Endometrial microvascular endothelial cells (primary cell): ENCODE measurements at regions not wholly inside any gene's neighbourhood (a gene's known extent, or its start where the extent isn't known, plus 50 kb on each side); places are given as distances from the start of the nearest gene placed in this dataset.

Source experiments
- in situ Hi-C: cut with HindIII; loops from 2 replicates; pipeline ENCODE4 v1.10.0; 2017; ENCODE audit warnings: low sequenced_read_pairs, low pct_unique_long_range_greater_than_20kb; ENCODE audit errors: inconsistent ontology term

DNA sequence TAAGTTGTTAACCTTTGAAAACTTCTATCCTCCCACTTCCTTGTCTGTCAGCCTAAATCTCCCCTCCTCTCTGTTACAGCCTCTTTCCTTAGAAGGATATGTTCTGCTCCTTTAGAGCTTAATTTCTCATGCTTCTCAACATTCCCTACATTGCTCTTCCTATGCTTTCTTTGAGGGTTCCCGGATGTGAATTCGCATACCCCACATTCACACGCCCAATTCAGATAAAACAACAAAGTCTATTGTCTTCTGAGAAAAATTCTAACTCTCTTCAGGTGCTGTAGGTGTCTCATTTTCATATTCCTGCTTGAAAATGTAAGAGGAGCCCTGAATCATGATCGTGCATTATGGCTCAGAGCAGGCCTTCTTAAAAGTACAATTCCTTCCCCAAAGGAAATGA lies 171.8 kb upstream of the DPH6 start:
- in situ Hi-C loops = no loop called here

DNA sequence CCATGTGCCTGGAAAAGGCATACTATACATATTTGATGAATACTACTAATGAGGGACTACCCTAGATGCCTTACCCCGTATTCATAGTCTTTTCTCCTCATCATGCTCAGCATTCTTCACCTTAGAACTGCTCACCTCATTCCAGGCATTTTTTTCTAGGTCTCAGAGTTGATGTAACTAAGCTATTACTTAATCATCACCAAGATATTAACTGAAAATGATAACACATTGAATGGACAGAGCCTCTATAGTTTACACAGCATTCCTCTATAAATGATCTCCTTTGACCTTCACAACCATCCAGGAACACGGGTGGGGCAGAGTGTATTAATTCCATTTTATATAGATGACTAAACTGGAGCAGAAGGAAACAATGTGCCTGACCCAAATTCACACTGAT lies 174.1 kb upstream of the DPH6 start:
- in situ Hi-C loops = no loop called here

DNA sequence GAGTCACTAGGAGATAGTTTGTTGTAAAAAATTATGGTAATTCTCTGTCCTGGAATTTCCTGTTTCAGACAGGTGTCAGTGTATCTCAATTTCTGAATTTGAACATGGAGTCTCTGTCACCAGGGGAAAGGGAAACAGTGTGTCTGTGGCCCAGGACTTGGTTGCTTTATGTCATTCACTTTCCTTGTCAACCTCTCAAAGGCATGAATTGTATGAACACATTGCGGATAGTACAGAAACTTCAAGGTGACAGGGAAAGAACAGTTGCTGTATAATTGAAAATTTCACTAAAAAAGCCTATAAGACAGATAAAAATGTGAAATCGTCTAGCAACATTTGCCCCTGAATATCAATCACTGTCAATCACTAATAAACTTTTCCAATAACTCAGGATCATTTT lies 175.0 kb upstream of the DPH6 start:
- in situ Hi-C loops = no loop called here

DNA sequence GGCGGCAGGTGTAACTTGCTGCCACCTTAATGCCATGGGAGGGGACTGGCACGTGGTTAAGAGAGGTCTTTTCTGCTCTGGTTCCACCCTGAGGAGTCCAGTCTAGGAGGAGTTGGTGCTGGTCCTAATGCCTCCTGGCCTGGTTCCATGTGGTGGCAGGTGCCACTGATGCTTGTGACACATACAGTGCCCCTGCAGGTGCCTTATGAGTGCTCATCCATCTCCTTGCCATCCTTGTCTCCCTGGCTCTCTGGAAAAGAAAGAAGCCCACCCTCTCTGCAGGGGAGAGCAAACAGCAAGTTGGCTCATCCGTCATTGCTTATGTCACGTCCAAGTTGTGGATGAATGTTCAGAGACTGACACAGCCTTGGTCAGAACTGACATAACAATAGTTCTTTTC lies 175.8 kb upstream of the DPH6 start:
- in situ Hi-C loops = no loop called here

DNA sequence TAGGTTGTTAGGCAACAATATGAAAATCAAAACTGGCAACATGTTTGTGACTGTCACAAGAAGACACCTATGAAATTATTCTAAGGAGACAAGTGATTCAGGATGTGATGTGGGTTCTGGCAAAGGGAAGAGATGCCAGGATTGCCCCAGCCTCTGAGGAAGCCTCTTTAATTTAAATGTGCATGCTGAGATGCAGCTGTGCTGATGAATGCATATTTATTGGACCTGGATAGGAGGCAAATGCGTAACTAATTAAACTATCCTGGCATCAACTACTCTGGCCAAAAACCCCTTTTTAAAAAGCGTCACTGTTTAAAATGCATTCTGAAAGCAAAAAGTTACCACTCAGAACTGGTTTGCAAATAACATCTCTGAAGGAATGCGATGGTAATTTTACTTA lies 176.5 kb upstream of the DPH6 start:
- in situ Hi-C loops = no loop called here

DNA sequence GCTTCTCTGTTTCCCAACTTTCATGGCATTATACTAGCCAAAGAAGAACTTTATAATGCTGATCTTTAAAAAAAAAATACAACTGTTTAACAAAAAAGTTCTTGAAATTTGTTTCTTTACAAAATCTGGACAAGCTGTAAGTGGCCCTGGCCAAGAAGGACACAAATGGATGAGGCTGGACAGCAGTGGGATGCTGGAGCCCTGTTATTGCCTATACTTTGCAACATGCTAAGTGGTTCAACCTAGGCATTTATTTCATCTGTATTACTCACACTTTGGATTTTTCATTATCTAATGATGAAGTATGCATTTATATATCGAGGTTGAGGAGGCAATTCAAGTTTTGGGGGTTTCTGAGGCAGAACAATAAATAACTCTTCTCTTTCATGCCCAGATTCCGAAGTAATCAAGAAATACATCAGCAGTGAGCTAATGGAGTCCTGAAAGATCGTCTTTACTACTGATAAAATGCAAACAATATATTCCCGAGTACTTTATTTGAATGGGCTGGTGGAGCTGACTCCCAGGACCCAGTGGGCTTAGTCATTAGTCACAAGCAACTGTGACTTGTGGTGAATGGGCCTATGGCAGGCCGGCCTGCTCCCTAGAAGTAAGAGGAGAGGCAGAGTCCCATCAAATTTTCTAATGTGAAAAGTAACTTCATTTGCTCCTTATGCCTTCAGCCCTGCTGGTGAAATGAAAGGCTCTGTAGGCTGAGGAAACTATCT lies 177.3 kb upstream of the DPH6 start:
- in situ Hi-C loops = no loop called here

DNA sequence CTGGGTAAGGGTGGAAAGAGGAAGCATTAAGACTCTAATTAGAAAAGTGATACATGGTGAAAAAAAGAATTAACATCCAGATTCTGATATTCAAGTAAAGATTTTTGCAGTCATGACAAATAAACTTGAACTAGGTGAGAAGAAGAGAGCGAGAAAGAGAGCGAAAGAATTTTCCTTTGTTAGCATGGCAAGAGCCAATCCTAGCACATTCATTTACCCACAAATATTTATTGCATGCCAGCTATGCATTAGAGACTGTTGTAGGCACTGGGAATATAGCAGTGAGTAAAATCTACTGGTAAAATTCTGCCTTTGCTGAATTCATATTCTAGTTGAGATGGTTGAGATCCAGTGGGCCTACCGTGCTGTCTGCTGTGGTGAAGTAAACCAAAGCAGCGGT lies 177.9 kb upstream of the DPH6 start:
- in situ Hi-C loops = no loop called here

DNA sequence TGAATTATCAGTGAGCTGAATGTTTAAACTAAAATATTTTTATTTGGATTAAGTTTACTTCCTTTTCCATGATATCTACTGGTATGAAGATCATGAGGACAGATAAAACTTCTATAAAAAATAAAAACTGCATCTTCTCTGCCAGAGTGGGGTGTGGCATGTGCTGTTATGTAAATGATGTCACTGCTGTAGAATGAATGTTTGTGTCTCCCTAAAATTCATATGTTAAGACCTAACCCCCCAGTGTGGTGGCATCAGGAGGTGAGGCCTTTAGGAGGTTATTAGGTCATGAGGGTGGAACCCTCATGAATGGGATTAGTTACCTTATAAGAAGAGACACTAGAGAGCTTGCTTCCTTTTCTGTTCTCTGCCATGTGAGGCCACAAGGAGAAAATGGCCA lies 178.7 kb upstream of the DPH6 start:
- in situ Hi-C loops = no loop called here

DNA sequence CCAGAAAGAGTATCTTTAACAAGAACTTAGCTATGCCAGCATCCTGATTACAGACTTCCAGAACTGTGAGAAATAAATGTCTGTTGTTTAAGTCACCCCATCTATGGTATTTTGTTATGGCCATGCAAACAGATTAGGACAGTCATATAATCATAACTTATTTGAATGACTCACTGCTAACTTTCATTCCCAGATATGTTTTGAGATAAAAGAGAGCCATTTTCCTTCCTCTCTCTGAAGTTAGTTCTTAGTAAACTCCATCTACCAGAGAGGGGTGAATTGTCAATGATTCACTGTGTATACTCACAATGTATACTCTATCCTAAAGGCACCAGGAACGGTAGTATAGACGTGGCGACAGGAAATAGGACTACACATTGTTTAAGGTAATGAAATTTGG lies 179.4 kb upstream of the DPH6 start:
- in situ Hi-C loops = no loop called here

DNA sequence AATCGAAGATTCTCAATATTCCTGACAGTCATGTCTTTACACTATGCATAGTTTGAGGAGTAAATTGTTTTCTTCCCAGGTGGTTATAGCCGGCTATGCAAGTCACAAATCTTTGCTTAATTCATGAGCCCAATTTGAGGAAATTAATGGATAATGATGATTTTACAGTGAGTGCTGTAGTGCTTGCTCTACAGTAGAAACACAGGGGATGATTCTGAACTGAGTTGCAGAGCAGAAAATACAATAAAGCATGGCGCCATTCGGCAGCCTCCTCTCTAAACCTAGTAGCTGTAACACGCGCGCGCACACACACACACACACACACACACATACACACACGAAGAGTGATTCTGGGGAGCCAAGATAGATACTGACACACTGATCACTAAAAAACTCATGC lies 181.7 kb upstream of the DPH6 start:
- in situ Hi-C loops = no loop called here

DNA sequence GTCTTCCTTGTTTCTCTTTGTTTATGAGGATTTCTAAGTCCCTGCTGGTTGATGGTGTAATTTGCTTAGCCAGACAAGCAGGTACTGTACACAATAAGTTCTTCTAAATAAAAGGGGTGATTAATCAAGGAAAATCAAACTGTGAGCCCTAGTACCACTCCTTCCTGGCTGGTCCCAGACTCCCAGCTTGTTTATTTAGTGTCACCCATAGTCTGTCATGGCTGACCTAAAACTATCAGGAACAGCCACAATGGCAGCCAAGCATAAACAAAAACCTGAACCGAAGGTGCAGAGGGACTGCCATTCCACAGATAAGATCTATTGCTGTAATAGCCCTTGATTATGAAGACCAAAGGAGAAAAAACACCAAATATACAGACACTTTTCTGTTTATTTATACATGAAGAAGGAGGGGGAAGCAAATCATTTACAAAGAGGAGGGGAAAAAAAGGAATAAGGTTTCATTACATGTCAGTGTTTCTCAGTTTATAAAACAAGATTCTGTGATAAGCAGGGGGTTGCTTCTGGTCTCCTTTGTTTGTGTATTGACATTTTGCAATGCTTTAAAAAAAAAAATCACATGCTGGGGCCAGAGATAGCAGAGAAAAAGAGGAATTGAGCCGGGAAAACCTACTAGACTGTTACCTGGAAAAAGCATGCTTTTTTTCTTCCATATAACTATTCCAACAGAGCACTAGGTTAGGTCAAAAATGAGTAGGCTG lies 182.4 kb upstream of the DPH6 start:
- in situ Hi-C loops = no loop called here

DNA sequence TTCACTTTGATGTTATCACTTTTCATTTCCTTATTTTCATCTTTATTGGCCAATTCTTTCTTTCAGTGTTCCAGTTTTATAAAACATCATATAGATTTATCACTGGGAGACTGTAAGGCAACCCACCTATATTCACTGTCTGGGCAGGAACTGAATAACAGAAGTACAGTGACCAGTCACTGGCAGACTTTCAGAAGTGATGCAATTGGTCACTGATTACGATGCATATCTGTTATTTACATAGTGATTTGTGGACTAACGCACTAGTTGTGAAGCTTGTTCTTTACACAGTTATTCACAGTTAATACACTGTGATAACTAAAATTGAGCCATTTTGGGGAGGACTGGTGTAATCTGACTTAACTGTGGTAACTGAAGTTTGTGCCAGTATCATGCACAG lies 190.2 kb upstream of the DPH6 start:
- in situ Hi-C loops = no loop called here

DNA sequence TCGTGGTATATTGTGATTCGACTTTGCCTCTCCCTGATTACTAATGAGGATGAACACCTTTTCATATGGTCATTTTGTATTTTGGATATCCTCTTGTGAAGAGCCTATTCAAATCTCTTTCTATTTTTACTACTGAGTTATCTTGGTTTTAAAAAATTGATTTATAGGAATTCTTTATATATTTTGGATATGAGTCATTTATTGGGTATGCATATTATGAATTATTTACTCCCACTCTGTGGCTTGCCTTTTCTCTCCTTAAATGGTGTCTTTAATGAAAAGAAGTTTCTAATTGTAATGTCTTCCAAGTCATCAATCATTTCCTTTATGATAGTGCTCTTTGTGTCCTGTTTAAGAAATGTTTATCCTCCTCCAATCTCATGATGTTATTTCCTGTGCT lies 191.5 kb upstream of the DPH6 start:
- in situ Hi-C loops = no loop called here

DNA sequence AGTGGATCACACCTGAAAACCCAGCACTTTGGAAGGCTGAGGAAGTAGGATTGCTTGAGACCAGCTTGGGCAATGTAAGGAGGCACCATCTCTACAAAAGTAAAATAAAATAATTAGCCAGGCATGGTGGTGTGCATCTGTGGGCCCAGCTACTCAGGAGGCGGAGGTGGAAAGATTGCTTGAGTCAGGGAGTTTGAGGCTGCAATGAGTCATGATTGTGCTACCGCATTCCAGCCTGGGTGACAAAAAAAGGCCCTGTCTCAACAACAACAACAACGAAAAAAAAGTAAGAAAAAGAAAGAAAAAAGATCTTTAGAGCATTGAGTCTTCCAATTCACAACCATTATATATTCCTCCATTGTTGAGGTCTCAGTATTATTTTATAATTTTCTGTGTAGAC lies 192.4 kb upstream of the DPH6 start:
- in situ Hi-C loops = no loop called here

DNA sequence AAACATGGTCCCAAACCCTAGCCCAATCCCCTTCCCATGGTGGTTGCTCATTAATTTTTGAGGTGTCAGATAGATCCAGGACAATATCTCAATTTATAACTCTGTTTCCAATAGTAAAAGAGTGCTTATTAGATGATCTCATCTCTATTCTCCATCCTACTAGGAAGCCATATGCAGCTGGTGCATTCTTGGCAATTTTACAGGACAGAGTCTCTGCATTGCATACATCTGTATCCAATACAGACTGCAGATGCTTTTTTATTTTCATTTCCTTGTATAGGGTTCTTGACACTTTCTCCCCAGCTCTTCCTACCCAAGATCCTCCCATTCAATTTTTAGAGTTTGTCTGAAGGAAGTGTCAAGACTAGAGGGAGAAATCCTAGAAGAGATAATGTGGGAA lies 194.8 kb upstream of the DPH6 start:
- in situ Hi-C loops = no loop called here

DNA sequence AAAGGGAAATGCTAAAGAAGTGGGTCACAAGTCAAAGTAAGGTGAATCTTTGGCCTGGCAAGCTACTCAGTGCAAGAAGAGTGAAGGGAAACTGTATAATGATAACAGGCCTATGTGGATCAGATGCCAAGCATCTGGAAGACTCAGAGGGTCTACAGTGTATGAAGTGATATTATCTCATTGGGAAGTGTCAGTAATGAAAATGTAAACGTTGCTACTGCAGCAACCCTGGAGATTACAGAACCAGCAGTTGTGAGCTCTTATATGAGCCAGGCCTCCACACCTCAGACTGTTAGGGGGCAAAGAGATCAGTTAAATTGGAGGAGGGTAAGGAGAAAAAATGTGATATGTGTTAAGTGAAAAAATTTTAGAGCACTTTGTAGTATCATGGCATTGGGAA lies 195.4 kb upstream of the DPH6 start:
- in situ Hi-C loops = no loop called here

DNA sequence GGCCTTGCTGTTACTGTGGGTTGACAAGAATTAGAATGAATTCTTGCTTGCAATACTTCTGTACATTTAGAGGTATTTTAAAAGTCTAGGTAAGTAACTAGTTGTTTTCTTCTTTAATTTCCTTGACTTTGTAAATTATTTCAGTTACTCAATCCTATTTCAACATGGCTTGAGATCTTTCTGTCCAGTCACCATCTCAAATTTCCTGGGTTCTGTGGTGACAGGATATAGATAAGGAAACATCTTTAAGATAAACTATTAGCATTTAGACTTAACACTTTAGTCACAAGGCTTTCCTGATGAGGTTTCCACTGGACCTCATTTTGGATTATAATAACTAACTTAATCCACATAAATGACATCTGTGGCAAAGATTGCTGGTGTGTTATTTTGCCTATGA lies 195.9 kb upstream of the DPH6 start:
- in situ Hi-C loops = no loop called here

DNA sequence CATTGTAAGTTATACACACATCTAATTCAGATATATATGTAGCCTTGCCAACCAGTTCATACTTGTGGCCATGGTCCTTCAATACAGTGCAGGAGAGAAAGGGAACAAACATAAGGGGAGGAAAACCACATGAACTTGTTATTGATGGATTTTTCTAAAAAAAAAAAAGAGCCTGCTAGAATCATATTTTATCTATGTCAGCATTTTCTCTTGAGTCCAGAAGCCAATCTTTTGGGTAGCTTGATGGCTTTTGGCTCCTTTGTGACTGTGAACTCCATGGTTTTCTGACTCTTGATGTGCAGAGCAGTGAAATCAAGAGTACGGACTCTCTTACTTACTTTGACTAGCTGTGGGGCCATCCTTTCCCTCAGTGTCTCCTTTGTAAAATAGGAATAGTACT lies 197.4 kb upstream of the DPH6 start:
- in situ Hi-C loops = no loop called here

DNA sequence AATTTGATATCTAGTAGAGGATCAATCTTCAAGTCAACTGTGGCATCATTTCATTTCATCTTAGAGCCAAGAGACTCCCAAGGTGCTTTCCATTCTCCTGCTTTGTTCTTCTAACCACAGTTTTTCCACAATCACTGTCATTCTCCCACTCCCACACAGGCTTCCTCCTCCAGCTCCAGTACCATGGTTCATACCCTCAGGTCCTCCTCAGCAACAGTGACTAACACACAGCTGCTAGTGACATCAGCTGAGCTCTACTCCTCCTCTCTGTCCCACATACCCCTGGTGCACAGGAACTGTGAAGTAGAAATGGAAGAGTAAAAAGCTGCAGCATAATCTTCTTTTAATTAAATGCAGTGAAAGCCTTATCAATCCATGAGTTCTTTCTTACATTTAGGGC lies 200.2 kb upstream of the DPH6 start:
- in situ Hi-C loops = no loop called here

DNA sequence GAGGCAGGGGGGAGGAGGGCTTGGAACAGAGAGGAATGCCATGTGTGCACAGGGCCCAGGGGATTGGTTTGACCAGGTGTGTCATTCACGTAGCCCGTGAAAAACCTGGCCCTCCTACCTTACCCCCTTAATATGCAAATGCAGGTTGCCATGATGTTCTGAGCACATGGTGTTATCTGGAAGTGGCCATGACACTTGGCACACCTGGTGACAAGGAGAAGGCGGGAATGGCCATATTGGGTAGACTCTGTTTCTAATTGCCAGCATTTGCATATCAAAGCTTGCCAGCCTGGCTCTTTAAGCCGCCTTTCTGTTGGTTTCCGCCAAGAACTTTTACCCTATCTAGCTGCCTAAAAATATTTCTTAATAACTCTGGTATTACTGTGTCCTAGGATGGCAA lies 202.1 kb upstream of the DPH6 start:
- in situ Hi-C loops = no loop called here

DNA sequence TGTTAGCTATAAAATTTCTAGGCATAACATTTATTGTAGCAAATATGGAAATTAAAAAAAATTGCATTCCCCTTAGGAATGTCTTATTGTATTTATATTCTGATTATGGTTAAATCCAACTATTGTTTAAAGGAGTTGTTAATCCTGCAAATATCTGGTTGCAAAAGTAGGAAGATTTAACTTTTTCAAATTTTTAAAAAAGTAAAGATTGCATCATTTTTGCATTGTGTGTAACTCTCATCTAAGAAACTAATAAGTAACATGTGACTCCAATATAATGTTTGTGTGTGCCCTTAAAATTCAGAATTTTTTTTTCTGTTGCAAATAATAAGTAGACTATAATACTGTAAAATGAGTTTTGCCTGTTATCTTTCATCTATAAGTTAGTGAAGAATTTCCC lies 204.1 kb upstream of the DPH6 start:
- in situ Hi-C loops = no loop called here
